Transverse colon (tissue), 4 donors: ENCODE measurements at regions not wholly inside any gene's neighbourhood (a gene's known extent, or its start where the extent isn't known, plus 50 kb on each side); places are given as distances from the start of the nearest gene placed in this dataset.

Experiments used
- DNase-seq: peaks from one replicate; pipeline ENCODE4 v3.0.0-alpha.2; 2019
- H3K27ac ChIP-seq, 4 donors: fragments of 200-600 bp; sonication (generic); 2 replicates each; pipeline ENCODE4 v1.5.1; 2016 to 2018; ENCODE audit warnings: inconsistent platforms in 4 of 4
- H3K27me3 ChIP-seq: fragments of 200-600 bp; sonication (generic); 2 replicates; pipeline ENCODE4 v1.5.1; 2017; ENCODE audit warnings: inconsistent platforms
- H3K36me3 ChIP-seq, 4 donors: fragments of 200-600 bp; sonication (generic); 2 replicates each; pipeline ENCODE4 v1.5.1; 2017 to 2019; ENCODE audit warnings: inconsistent platforms in 4 of 4
- H3K4me1 ChIP-seq, 4 donors: fragments of 200-600 bp; sonication (generic); 2 replicates each; pipeline ENCODE4 v1.5.1; 2017 to 2020; ENCODE audit warnings: inconsistent platforms in 4 of 4
- H3K4me3 ChIP-seq, 4 donors: fragments of 200-600 bp; sonication (generic); 1 replicate in 1 of 4; 2 replicates in 3 of 4; pipeline versions ENCODE4 v1.5.1 to v1.6.1; 2017 to 2019; ENCODE audit warnings: inconsistent platforms in 4 of 4
- H3K9me3 ChIP-seq, 2 donors: fragments of 200-600 bp; sonication (generic); 2 replicates each; pipeline ENCODE4 v1.5.1; 2017 to 2019; ENCODE audit warnings: inconsistent platforms in 2 of 2
- CTCF ChIP-seq, 5 experiments: fragments of 200-600 bp in 3 of 5; fragments of 450-650 bp in 2 of 5; sonication (generic) in 3 of 5; IDR thresholded peaks; 1 replicate in 2 of 5; 2 replicates in 3 of 5; pipeline ENCODE4 v1.5.1; 2016 to 2017; ENCODE audit warnings: antibody characterized with exemption in 5 of 5, inconsistent platforms in 3 of 5, mild to moderate bottlenecking in 2 of 5, moderate library complexity in 1 of 5
- EP300 ChIP-seq: sonication (generic); formaldehyde crosslinking; IDR thresholded peaks from one replicate; pipeline ENCODE4 v1.6.1; 2017; ENCODE audit warnings: antibody characterized with exemption, low read depth
- POLR2A ChIP-seq: fragments of 450-650 bp; IDR thresholded peaks from one replicate; pipeline ENCODE4 v1.6.1; 2016; ENCODE audit warnings: antibody characterized with exemption, mild to moderate bottlenecking, moderate library complexity
- POLR2AphosphoS5 ChIP-seq, 3 donors: sonication (generic); formaldehyde crosslinking; IDR thresholded peaks; one replicate each; pipeline ENCODE4 v1.6.1; 2016; ENCODE audit warnings: antibody characterized with exemption in 3 of 3
- WGBS, 2 donors: methylation state at CpG; one replicate each; pipeline ENCODE4 v1.1.5; 2018; ENCODE audit warnings: low coverage in 1 of 2; 5-methylcytosine and 5-hydroxymethylcytosine counted together
- in situ Hi-C, 4 donors: fragments of 200-750 bp; cut with MboI; loops; one replicate each; pipeline versions ENCODE4 v1.15.0 to v1.15.1; 2017; ENCODE audit warnings: low sequenced_read_pairs in 3 of 4, low pct_ligation_motif_present in 1 of 4, low pct_unique_long_range_greater_than_20kb in 1 of 4
- intact Hi-C: fragments of 100-400 bp; cut with DNase I; formaldehyde crosslinking; loops from one replicate; pipeline ENCODE4 v1.15.1; 2023; ENCODE audit warnings: low total_unique reads

DNA sequence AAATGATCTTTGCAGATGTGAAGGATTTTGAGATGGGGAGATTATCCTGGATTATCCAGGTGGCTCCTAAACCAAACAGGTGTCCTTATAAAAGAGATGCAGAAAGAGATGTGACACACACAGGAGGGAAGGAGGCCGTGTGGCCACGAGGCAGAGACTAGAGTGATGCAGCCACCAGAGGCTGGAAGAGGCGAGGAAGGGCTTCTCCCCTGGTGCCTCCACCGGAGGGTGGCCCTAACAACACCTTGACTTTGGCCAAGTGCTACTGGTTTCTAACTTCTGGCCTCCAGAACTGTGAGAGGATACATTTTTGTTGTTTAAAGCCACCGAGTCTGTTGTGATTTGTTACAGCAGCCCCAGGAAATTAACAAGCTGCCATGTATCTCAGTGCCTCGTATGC is 127.1 kb downstream of the ASB7 start:
- no peak overlapping the region for H3K27ac ChIP-seq
- intact Hi-C loops: no loop called here
- peaks cover 0 to 11% (median 0%) of the 10 kb centered on the region in 4 donors for H3K4me1 ChIP-seq
- DNase-seq: no peak
- WGBS, 2 donors: 78% methylated on average over 6 of the region's 6 CpGs; no CpG with 5 or more reads in 1 of the 2 donors
- no peak for TF ChIP-seq CTCF (IDR thresholded peaks at IDR 0.05)
- no peaks in the 10 kb centered on the region for H3K9me3 ChIP-seq
- in situ Hi-C loops: no loop called here
- H3K27me3 ChIP-seq: no peaks in the 10 kb centered on the region
- no peaks in the 10 kb centered on the region for H3K36me3 ChIP-seq
- no peak overlapping the region for H3K4me3 ChIP-seq

DNA sequence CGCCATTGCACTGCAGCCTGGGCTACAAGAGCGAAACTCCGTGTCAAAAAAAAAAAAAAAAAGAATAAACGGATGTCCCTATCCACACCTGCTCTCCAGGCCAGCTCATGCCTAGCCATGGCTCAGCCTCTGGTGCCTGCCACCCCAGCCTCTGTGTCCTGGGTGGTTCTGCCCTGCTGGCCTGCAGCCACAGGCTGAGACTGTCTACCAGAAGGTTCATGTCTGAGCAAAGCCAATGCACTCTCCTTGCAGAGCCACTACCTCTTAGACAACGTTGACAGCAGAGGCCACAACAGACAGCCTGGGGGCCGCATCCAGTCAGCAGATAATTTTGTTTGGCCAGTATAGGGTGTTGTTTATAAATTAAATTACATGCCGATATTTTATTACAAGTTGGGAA is 127.7 kb downstream of the ASB7 start:
- no peaks in the 10 kb centered on the region for H3K36me3 ChIP-seq
- in situ Hi-C loops (no loop called here), intact Hi-C loops (no loop called here)
- no peaks in the 10 kb centered on the region for H3K9me3 ChIP-seq
- peaks cover 0 to 11% (median 0%) of the 10 kb centered on the region in 4 donors for H3K4me1 ChIP-seq
- H3K4me3 ChIP-seq: no peak overlapping the region
- H3K27me3 ChIP-seq: no peaks in the 10 kb centered on the region
- no peak for DNase-seq
- 75 to 92% methylated on average over 2 to 7 of the region's 7 CpGs for WGBS, 2 donors
- no peak overlapping the region for H3K27ac ChIP-seq
- TF ChIP-seq POLR2AphosphoS5 (IDR thresholded peaks at IDR 0.05) (no peak), EP300 (no peak)

DNA sequence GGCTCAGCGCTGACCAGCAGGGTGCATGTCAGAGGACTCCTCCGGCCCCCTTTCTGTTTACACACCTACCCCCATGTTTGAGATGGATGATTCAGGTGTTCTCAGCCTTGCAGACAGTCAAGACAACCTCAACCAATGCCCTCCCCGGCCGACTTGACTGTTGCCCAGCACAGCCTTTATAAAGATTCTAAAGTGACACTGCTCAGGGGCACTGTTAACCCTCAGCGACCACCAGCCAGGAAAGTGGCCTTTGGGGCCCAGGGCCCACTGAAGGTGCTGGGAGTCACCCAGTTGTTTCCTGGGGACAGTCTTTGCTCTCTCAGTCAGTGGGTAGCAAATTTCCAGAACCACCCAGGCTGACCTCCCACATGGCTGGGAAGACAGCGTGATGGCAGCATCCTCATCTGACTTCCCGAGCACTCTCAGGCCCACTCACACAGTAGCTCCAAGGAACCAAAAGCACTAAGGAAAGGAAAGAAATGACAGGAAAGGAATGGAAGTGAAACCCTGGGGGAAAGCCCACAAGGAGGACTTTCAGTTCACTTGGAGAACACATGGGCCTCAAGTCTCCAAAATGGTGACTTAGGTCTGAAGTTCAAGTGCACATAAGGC is 128.4 kb downstream of the ASB7 start:
- 88% methylated on average over 7 of the region's 7 CpGs; no CpG with 5 or more reads in 1 of the 2 donors for WGBS, 2 donors
- H3K27ac ChIP-seq: no peak overlapping the region
- H3K36me3 ChIP-seq: no peaks in the 10 kb centered on the region
- H3K27me3 ChIP-seq: no peaks in the 10 kb centered on the region
- peaks cover 0 to 11% (median 0%) of the 10 kb centered on the region in 4 donors for H3K4me1 ChIP-seq
- H3K4me3 ChIP-seq: no peak overlapping the region
- no peak for TF ChIP-seq EP300
- TF ChIP-seq POLR2AphosphoS5 (IDR thresholded peaks at IDR 0.05): no peak
- TF ChIP-seq POLR2A: no peak
- TF ChIP-seq CTCF (IDR thresholded peaks at IDR 0.05): no peak
- intact Hi-C loops: no loop called here
- in situ Hi-C loops: no loop called here
- DNase-seq: no peak
- H3K9me3 ChIP-seq: no peaks in the 10 kb centered on the region

DNA sequence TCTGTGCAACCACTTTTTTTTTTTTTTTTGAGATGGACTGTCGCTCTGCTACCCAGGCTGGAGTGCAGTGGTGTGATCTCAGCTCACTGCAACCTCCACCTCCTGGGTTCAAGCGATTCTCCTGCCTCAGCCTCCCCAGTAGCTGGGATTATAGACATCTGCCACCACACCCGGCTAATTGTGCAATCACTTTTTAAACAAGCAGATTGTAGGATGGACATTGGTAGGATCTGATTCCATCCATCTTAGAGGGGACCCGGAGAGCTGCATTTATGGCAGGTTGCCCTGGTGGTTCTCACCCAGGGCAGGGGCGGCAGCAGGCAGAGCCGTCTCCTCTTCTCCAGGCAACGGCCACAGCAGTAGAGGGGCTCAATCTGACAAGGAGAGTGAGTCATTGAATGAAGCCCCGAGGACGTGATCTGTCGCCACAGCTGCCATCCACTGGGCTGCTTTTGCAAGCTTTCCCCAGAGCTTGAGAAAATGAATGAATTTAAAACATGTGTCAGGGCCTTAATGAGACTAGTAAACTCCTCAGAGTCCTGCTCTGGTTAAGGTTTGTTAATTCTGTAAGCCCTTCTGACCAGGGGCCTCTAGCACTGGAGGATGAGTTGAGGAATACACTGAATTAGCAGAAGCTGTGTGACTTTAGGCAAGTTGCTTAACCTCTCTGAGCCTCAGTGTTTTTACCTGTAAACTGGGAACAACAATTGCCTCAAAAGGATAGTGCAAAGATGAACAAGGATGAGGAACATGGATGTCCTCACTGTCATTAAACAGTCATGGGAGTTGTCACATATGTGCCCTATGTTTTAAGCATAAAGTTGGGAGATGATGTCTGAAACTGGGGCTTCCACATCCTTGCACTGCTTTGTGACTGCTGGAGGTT is 129.1 kb downstream of the ASB7 start:
- WGBS, 2 donors: 80 to 90% methylated on average over 2 to 10 of the region's 10 CpGs
- H3K9me3 ChIP-seq: no peaks in the 10 kb centered on the region

More for the DNA sequence above, 129.1 kb downstream of the ASB7 start:
- in situ Hi-C loops: no loop called here
- TF ChIP-seq POLR2AphosphoS5 (IDR thresholded peaks at IDR 0.05) (no peak), CTCF (IDR thresholded peaks at IDR 0.05) (no peak)
- intact Hi-C loops: no loop called here
- Histone ChIP-seq H3K4me3 (no peak overlapping the region), H3K36me3 (no peaks in the 10 kb centered on the region), H3K27me3 (no peaks in the 10 kb centered on the region), H3K27ac (no peak overlapping the region), H3K4me1 (peaks cover 0 to 11% (median 0%) of the 10 kb centered on the region in 4 donors)
- DNase-seq: no peak
